MM.1S (cell line): ENCODE measurements at regions not wholly inside any gene's neighbourhood (a gene's known extent, or its start where the extent isn't known, plus 50 kb on each side); places are given as distances from the start of the nearest gene placed in this dataset.

ENCODE experiments used
- CTCF ChIP-seq: fragments of 300-600 bp; sonication (generic); IDR thresholded peaks from 2 replicates; pipeline ENCODE4 v1.5.1; 2016; ENCODE audit warnings: antibody characterized with exemption, low read length, mixed read lengths
- EZH2 ChIP-seq: fragments of 300-600 bp; sonication (generic); optimal IDR thresholded peaks from 2 replicates; pipeline ENCODE3; 2017; ENCODE audit warnings: low read depth, mild to moderate bottlenecking, antibody characterized with exemption, low read length, mixed read lengths

DNA sequence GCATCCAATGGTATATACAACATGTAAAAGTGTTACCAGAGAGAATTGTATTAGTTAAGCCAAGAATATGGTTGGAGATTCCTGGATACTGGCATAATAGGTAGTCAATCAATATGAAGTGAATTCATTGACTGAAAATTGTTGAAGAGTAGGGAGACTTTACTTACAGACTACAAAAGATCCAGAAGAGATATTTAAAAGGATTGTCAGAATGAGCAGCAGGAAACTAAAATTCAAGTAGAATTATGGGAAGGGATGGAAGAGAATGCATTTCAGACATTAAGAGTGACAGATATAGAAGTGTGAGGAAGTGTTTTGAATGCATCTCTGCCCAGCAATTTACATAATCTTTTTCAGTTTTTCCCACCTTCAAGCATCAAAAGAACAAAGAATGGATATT is 62.3 kb upstream of the POM121L12 start:
- TF ChIP-seq EZH2 (no peak), CTCF (no peak)
